CD4-positive, alpha-beta T cell treated with Interleukin-10 for 1 hour (primary cell): ENCODE measurements at regions not wholly inside any gene's neighbourhood (a gene's known extent, or its start where the extent isn't known, plus 50 kb on each side); places are given as distances from the start of the nearest gene placed in this dataset.

Experiments
- DNase-seq: peaks from one replicate; pipeline ENCODE4 v3.0.0-alpha.2; 2020

DNA sequence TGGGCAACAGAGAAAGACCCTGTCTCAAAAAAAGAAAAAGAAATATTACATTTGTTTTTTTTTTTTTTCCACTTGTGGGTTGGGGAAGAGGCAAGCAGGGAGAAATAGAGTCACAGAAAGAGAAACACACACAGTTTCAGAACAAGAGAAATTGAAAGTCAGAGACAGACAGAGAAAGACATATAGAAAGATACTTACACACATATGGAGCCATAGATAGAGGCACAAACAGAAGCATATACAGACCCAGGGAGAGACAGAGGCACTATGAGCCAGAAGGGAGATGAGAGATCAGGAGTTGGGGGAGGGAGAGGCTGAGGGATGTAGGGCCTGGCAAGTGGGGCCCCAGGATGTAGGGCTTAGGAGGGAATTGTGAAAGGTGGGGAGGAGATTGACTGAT lies 55.2 kb upstream of the GIMD1 start:
- DNase-seq: no peak

DNA sequence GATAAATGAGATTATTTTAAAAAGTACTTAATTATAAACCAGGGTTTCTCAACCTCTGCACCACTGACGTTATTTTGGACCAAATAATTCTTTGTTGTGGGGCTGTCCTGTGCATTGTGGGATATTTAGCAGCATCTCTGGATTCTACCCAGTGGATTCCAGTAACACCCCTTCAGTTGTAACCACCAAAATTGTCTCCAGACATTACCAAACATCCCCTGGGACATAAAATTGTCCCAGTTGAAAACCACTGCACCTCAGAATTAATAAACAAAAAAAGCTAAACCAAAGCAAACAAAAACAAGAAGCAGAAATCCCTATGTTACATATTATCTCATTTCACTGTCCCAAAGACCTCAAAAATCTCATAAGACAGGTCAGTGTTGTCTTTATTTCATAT lies 54.2 kb upstream of the GIMD1 start:
- DNase-seq: no peak

- DNase-seq: no peak
These were observed 53.1 kb upstream of the GIMD1 start for GRCh38 chr4:106421441-106422296.

- no peak for DNase-seq
These were observed 49.9 kb upstream of the GIMD1 start for GRCh38 chr4:106418444-106418843.
